Skeletal muscle tissue (tissue), 4 donors: ENCODE measurements at regions not wholly inside any gene's neighbourhood (a gene's known extent, or its start where the extent isn't known, plus 50 kb on each side); places are given as distances from the start of the nearest gene placed in this dataset. TPM values are rescaled to one million over a fixed set of nuclear protein-coding genes. Genes with fewer than 3 reads are reported as not detected.

Experiments used
- H3K27ac ChIP-seq: one replicate; pipeline ENCODE4 v1.7.0; 2013; ENCODE audit warnings: mild to moderate bottlenecking, low read depth, low read length, inconsistent platforms
- H3K27me3 ChIP-seq, 3 donors: one replicate each; pipeline ENCODE4 v1.7.0; 2013; ENCODE audit warnings: low read length in 3 of 3; ENCODE audit not compliant: control insufficient read depth in 3 of 3, insufficient read depth in 3 of 3
- H3K36me3 ChIP-seq, 3 donors: one replicate each; pipeline ENCODE4 v1.7.0; 2013; ENCODE audit warnings: low read length in 3 of 3; ENCODE audit not compliant: control insufficient read depth in 3 of 3, insufficient read depth in 3 of 3
- H3K4me1 ChIP-seq, 3 donors: one replicate each; pipeline ENCODE4 v1.7.0; 2013; ENCODE audit warnings: low read length in 3 of 3, mild to moderate bottlenecking in 3 of 3; ENCODE audit not compliant: control insufficient read depth in 3 of 3, insufficient read depth in 3 of 3
- H3K4me3 ChIP-seq, 3 donors: one replicate each; pipeline ENCODE4 v1.7.0; 2013; ENCODE audit warnings: low read length in 3 of 3
- H3K9ac ChIP-seq, 3 donors: one replicate each; pipeline ENCODE4 v1.7.0; 2013; ENCODE audit warnings: low read length in 3 of 3, mild to moderate bottlenecking in 3 of 3, moderate library complexity in 2 of 3, low read depth in 1 of 3
- H3K9me3 ChIP-seq, 3 donors: one replicate each; pipeline ENCODE4 v1.7.0; 2013; ENCODE audit warnings: low read length in 3 of 3; ENCODE audit not compliant: control insufficient read depth in 3 of 3
- small RNA-seq: library from RNA; depleted of rRNA; stranded (forward); fragments of <200 nt; gene quantifications from one replicate; pipeline ENCODE3, GENCODE V24; 2014
- donor health status: Osteomylitis.

DNA sequence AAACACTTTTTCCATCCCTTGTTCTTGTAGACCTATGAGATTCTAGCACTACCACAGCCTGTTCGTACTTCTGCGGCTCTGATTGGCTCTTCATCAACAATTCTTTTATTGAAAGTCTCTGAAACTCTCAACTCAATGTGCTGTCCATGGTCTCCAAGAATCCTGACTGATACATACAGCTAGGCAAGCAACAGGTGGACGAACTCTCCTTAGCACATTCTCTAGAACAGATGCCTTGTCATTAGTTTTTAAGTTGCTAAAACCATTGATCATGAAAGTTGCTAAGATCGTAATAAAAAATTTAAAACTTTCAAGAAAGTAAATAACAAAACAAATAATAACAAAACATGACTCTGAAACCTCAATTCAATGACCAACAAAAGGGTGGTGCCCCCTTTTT is 210.5 kb downstream of the EPHA4 start:
- Histone ChIP-seq H3K4me3 (no peak overlapping the region), H3K27me3 (no peaks in the 10 kb centered on the region), H3K27ac (no peak overlapping the region), H3K9ac (no peak overlapping the region), H3K36me3 (no peaks in the 10 kb centered on the region), H3K9me3 (no peaks in the 10 kb centered on the region), H3K4me1 (no peaks in the 10 kb centered on the region)

DNA sequence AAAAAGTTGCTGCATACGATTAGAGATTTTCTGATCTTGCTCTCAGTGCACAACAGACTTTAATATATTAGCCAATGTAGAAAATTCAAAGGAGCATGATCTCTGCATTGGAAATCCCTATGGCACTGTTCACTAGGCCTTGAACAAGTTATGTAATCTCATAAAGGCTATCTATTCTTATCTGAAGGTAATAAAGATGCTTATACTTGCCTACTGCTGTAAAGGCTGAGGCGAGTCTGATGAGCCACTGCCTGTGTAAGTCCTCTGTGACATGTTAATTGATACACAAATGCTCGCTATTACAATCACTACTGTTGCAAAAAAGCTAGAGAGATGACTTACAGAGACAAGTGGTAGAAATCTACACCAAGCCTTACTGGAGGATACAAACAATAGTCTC is 207.4 kb downstream of the EPHA4 start:
- Histone ChIP-seq H3K9me3 (no peaks in the 10 kb centered on the region), H3K27me3 (no peaks in the 10 kb centered on the region), H3K4me1 (no peaks in the 10 kb centered on the region), H3K27ac (no peak overlapping the region), H3K36me3 (no peaks in the 10 kb centered on the region), H3K9ac (no peak overlapping the region), H3K4me3 (no peak overlapping the region)

Small RNA genes lying in the stretch of these regions (small RNA-seq; reads per million reads assigned to genes)
- gene AC011233.1 (not detected), gene MIR4268 (not detected)
